Endothelial cell of umbilical vein (primary cell): ENCODE measurements at regions not wholly inside any gene's neighbourhood (a gene's known extent, or its start where the extent isn't known, plus 50 kb on each side); places are given as distances from the start of the nearest gene placed in this dataset.

Experiments
- BruUV-seq: library from RNA; stranded (reverse); fragments of 400-500 nt; replicated peaks from 2 replicates; lab custom pipeline; 2021; lab: Mats Ljungman, UMichigan
- CTCF ChIA-PET: fragments of 300-600, 350-600 bp; sonication (Branson Sonifier 250); formaldehyde crosslinking; loops from one replicate; lab custom pipeline; 2021; ENCODE audit warnings: antibody characterized with exemption, inconsistent platforms; lab: Charles Lee
- POLR2A ChIA-PET: fragments of 300-600, 350-600 bp; sonication (Branson Sonifier 250); formaldehyde crosslinking; loops from one replicate; lab custom pipeline; 2021; ENCODE audit warnings: antibody characterized with exemption, inconsistent platforms; lab: Charles Lee
- DNase-seq: peaks from one replicate; pipeline ENCODE4 v3.0.0-alpha.2; 2011; ENCODE audit warnings: low read depth, low spot score
- FAIRE-seq: peaks from 2 replicates; lab custom pipeline; 2011; peaks lifted over from hg19 to GRCh38; lab: Jason Lieb, UNC
- H2AFZ ChIP-seq: 2 replicates; pipeline ENCODE4 v1.6.0; 2012; ENCODE audit warnings: low read depth, low read length, control low read depth, inconsistent platforms
- H3K27ac ChIP-seq: 2 replicates; pipeline ENCODE4 v1.5.1; 2011; ENCODE audit warnings: low read depth, mild to moderate bottlenecking, control low read depth, low read length, moderate library complexity; ENCODE audit not compliant: insufficient read depth
- H3K27me3 ChIP-seq, 2 experiments: 2 replicates each; pipeline versions ENCODE4 v1.6.0 to v1.6.1; 2011; ENCODE audit warnings: low read length in 2 of 2, mixed read lengths in 1 of 2; ENCODE audit not compliant: control insufficient read depth in 2 of 2, insufficient read depth in 2 of 2
- H3K36me3 ChIP-seq, 2 experiments: 2 replicates in 1 of 2; 3 replicates in 1 of 2; pipeline ENCODE4 v1.5.1; 2011; ENCODE audit warnings: low read length in 2 of 2, mild to moderate bottlenecking in 1 of 2, moderate library complexity in 1 of 2; ENCODE audit not compliant: control insufficient read depth in 2 of 2, insufficient read depth in 2 of 2; ENCODE audit errors: extremely low read depth in 1 of 2
- H3K4me1 ChIP-seq: 3 replicates; pipeline ENCODE4 v1.5.1; 2011; ENCODE audit warnings: mild to moderate bottlenecking, low read length; ENCODE audit not compliant: control insufficient read depth, insufficient read depth; ENCODE audit errors: extremely low read depth
- H3K4me2 ChIP-seq: 2 replicates; pipeline ENCODE4 v1.6.1; 2011; ENCODE audit warnings: low read length, control low read depth, mixed read lengths; ENCODE audit not compliant: insufficient read depth
- H3K4me3 ChIP-seq, 3 experiments: fragments of 200-600 bp in 1 of 3; sonication (generic), shearing (Covaris generic) in 1 of 3; replicated peaks in 1 of 3; 2 replicates each; pipeline ENCODE4 v1.5.1; 2011 to 2016; ENCODE audit warnings: control low read depth in 3 of 3, low read length in 3 of 3, mild to moderate bottlenecking in 2 of 3, inconsistent platforms in 1 of 3, low read depth in 1 of 3, moderate library complexity in 1 of 3; ENCODE audit not compliant: insufficient read depth in 1 of 3
- H3K79me2 ChIP-seq: 2 replicates; pipeline ENCODE4 v1.6.0; 2012; ENCODE audit warnings: low read length, inconsistent platforms; ENCODE audit not compliant: control insufficient read depth, insufficient read depth
- H3K9ac ChIP-seq: replicated peaks from 2 replicates; pipeline ENCODE3; 2011; ENCODE audit warnings: low read length, control low read depth; ENCODE audit not compliant: insufficient read depth; ENCODE audit errors: extremely low read depth
- H3K9me1 ChIP-seq: replicated peaks from 3 replicates; pipeline ENCODE4 v1.6.0; 2011; ENCODE audit warnings: mild to moderate bottlenecking, low read length; ENCODE audit not compliant: control insufficient read depth, insufficient read depth; ENCODE audit errors: extremely low read depth
- H3K9me3 ChIP-seq: replicated peaks from 2 replicates; pipeline ENCODE4 v1.5.1; 2012; ENCODE audit warnings: low read length, inconsistent platforms; ENCODE audit not compliant: control insufficient read depth, insufficient read depth
- H4K20me1 ChIP-seq: replicated peaks from 2 replicates; pipeline ENCODE3; 2011; ENCODE audit warnings: mild to moderate bottlenecking, low read length; ENCODE audit not compliant: control insufficient read depth, insufficient read depth; ENCODE audit errors: extremely low read depth
- EZH2 ChIP-seq: IDR thresholded peaks from 2 replicates; pipeline ENCODE4 v1.6.1; 2012; ENCODE audit warnings: borderline replicate concordance, low read depth, mild to moderate bottlenecking, moderate library complexity, low read length, inconsistent platforms; ENCODE audit not compliant: severe bottlenecking
- FOS ChIP-seq: IDR thresholded peaks from 2 replicates; pipeline ENCODE4 v1.6.1; 2011; ENCODE audit warnings: mild to moderate bottlenecking, low read length, moderate library complexity, borderline replicate concordance; ENCODE audit not compliant: insufficient read depth
- GATA2 ChIP-seq: IDR thresholded peaks from 2 replicates; pipeline ENCODE4 v1.7.0; 2011; ENCODE audit warnings: low read depth, mild to moderate bottlenecking, moderate library complexity, mixed read lengths, low read length; ENCODE audit not compliant: insufficient read length, insufficient read depth
- JUN ChIP-seq: IDR thresholded peaks from 2 replicates; pipeline ENCODE4 v1.6.1; 2011; ENCODE audit warnings: borderline replicate concordance, low read depth; ENCODE audit not compliant: insufficient read length, insufficient read depth
- MYC ChIP-seq: IDR thresholded peaks from one replicate; pipeline ENCODE4 v1.6.1; 2011; ENCODE audit warnings: mild to moderate bottlenecking, low read depth, low read length
- POLR2A ChIP-seq: IDR thresholded peaks from 2 replicates; pipeline ENCODE4 v1.6.1; 2012; ENCODE audit warnings: low read depth, mild to moderate bottlenecking, control low read depth, low read length
- POLR2AphosphoS5 ChIP-seq: IDR thresholded peaks from 2 replicates; pipeline ENCODE4 v1.6.1; 2012; ENCODE audit warnings: low read depth, mild to moderate bottlenecking, control low read depth, low read length, moderate library complexity; ENCODE audit not compliant: insufficient read depth
- dilution Hi-C: fragments of 300-500 bp; cut with MboI; formaldehyde crosslinking; loops from one replicate; pipeline ENCODE4 v1.15.0; 2019; ENCODE audit warnings: low sequenced_read_pairs; ENCODE audit not compliant: extremely low pct_ligation_motif_present
- intact Hi-C: fragments of 100-400 bp; cut with micrococcal nuclease; formaldehyde crosslinking; loops from one replicate; pipeline ENCODE4 v1.10.0; 2022
- TF ChIP-seq, protein P1 (sequence below): IDR thresholded peaks from 2 replicates; pipeline ENCODE4 v1.6.1; 2011; ENCODE audit not compliant: insufficient read depth, insufficient read length
- TF ChIP-seq, protein P2 (sequence below), 2 donors: IDR thresholded peaks; 1 replicate in 1 of 2; 2 replicates in 1 of 2; pipeline ENCODE4 v1.5.1; 2011; ENCODE audit warnings: low read length in 2 of 2, mild to moderate bottlenecking in 2 of 2, moderate library complexity in 2 of 2, control low read depth in 1 of 2, inconsistent platforms in 1 of 2, low read depth in 1 of 2; ENCODE audit not compliant: insufficient read depth in 1 of 2; ENCODE audit errors: extremely low read depth in 1 of 2

DNA sequence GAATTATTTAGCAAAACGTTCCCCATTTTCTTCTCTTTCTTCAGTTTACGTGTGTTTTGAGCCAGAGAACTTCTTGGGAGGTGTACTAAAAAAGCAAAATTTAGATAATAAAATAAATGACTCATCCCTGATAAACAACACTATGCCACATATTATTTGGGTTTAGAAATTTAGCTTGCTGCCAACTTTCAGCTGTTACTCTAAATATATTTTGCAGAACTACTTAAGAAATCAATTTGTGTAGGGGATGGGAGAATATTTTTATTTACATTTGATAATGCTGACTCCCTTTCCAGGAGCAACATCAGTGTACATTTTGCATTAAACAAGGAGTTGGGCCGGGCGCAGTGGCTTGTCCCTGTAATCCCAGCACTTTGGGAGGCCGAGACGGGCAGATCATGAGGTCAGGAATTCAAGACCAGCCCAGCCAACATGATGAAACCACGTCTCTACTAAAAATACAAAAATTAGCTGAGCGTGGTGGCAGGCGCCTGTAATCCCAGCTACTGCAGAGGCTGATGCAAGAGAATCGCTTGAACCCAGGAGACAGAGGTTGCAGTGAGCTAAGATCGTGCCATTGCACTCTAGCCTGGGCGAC, 151.4 kb upstream of the ZRANB2 start:
- H3K9ac ChIP-seq: no peak overlapping the region
- peaks cover 0 to 5% of the 10 kb centered on the region in 2 experiments for H3K27me3 ChIP-seq
- H2AFZ ChIP-seq: no peak overlapping the region
- H3K4me1 ChIP-seq: no peaks in the 10 kb centered on the region
- no peak for FAIRE-seq
- intact Hi-C loops (no loop called here), dilution Hi-C loops (no loop called here)
- no peak overlapping the region for H3K27ac ChIP-seq
- H3K4me2 ChIP-seq: no peak overlapping the region
- H3K4me3 ChIP-seq: no peak overlapping the region
- TF ChIP-seq, protein P1, sequence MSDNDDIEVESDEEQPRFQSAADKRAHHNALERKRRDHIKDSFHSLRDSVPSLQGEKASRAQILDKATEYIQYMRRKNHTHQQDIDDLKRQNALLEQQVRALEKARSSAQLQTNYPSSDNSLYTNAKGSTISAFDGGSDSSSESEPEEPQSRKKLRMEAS: no peak
- TF ChIP-seq JUN: no peak
- no peak for TF ChIP-seq POLR2AphosphoS5
- TF ChIP-seq EZH2: no peak
- TF ChIP-seq GATA2: no peak
- TF ChIP-seq, protein P2, sequence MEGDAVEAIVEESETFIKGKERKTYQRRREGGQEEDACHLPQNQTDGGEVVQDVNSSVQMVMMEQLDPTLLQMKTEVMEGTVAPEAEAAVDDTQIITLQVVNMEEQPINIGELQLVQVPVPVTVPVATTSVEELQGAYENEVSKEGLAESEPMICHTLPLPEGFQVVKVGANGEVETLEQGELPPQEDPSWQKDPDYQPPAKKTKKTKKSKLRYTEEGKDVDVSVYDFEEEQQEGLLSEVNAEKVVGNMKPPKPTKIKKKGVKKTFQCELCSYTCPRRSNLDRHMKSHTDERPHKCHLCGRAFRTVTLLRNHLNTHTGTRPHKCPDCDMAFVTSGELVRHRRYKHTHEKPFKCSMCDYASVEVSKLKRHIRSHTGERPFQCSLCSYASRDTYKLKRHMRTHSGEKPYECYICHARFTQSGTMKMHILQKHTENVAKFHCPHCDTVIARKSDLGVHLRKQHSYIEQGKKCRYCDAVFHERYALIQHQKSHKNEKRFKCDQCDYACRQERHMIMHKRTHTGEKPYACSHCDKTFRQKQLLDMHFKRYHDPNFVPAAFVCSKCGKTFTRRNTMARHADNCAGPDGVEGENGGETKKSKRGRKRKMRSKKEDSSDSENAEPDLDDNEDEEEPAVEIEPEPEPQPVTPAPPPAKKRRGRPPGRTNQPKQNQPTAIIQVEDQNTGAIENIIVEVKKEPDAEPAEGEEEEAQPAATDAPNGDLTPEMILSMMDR (IDR thresholded peaks at IDR 0.05; ENCODE audit: extremely low read depth in 1 of 2, insufficient read depth in 1 of 2, low read depth in 1 of 2, low read length in 2 of 2): no peak
- no peak for TF ChIP-seq MYC
- no peak for TF ChIP-seq FOS
- TF ChIP-seq POLR2A: no peak
- no peaks in the 10 kb centered on the region for H3K9me1 ChIP-seq
- ChIA-PET CTCF (interaction anchor here (1.0 kb wide), 1 partner anchor 806 kb away, joined by 3 read pairs; no protein-coding TSS in a partner anchor), POLR2A (no interaction called here)
- DNase-seq: no peak
- no peaks in the 10 kb centered on the region for H4K20me1 ChIP-seq
- no peaks in the 10 kb centered on the region for H3K36me3 ChIP-seq
- BruUV-seq: no TSS peak
- H3K9me3 ChIP-seq: no peaks in the 10 kb centered on the region
- no peaks in the 10 kb centered on the region for H3K79me2 ChIP-seq
